ENCODE measurements at regions not wholly inside any gene's neighbourhood (a gene's known extent, or its start where the extent isn't known, plus 50 kb on each side); places are given as distances from the start of the nearest gene placed in this dataset.

DNA sequence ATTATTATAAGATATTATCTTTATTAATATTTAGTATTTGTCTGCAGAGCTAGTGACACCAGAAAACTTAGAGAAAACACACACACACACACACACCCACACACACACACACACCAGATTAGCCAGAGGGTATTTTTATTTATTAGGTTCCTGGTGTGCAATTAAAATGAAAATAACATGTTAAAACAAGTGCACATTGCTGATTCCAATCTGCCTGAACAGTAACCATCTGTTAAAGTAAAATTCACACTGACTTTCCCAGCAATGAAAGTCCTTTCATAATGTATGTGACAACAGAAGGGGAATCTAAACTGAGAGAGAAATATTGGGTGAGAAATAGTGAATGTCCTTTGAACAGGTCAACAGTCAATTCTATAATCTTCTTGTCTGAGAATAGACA lies 2323.5 kb upstream of the ACO1 start:
- TF ChIP-seq POLR2A (IDR thresholded peaks at IDR 0.05; ENCODE audit: low read length) = no peak
- no peak for TF ChIP-seq GATA1 (IDR thresholded peaks at IDR 0.05; ENCODE audit: low read depth, low read length)

Data from erythroblast (primary cell).